HUES48 (cell line): ENCODE measurements at regions not wholly inside any gene's neighbourhood (a gene's known extent, or its start where the extent isn't known, plus 50 kb on each side); places are given as distances from the start of the nearest gene placed in this dataset.

Experiments used
- H3K27ac ChIP-seq: one replicate; pipeline ENCODE4 v1.7.0; 2013; ENCODE audit warnings: low read depth, low read length, inconsistent platforms
- H3K27me3 ChIP-seq: 2 replicates; pipeline ENCODE4 v1.6.1; 2013; ENCODE audit warnings: mild to moderate bottlenecking, low read length; ENCODE audit not compliant: control insufficient read depth, insufficient read depth
- H3K36me3 ChIP-seq: 2 replicates; pipeline ENCODE4 v1.6.1; 2013; ENCODE audit warnings: low read length; ENCODE audit not compliant: control insufficient read depth, insufficient read depth
- H3K4me1 ChIP-seq: 2 replicates; pipeline ENCODE4 v1.6.1; 2013; ENCODE audit warnings: mild to moderate bottlenecking, low read length; ENCODE audit not compliant: control insufficient read depth, insufficient read depth
- H3K4me3 ChIP-seq: 2 replicates; pipeline ENCODE4 v1.5.1; 2013; ENCODE audit warnings: mild to moderate bottlenecking, low read depth, low read length
- H3K9ac ChIP-seq: 2 replicates; pipeline ENCODE4 v1.6.1; 2013; ENCODE audit warnings: mild to moderate bottlenecking, low read depth, low read length, moderate library complexity
- H3K9me3 ChIP-seq: 2 replicates; pipeline ENCODE4 v1.6.1; 2013; ENCODE audit warnings: low read length; ENCODE audit not compliant: control insufficient read depth, insufficient read depth

GRCh38 chr10:106336874-106337273 is 827.6 kb downstream of the SORCS1 start:
- Histone ChIP-seq H3K4me1 (no peaks in the 10 kb centered on the region), H3K27me3 (no peaks in the 10 kb centered on the region), H3K27ac (no peak overlapping the region), H3K4me3 (no peak overlapping the region), H3K9me3 (no peaks in the 10 kb centered on the region), H3K36me3 (no peaks in the 10 kb centered on the region), H3K9ac (no peak overlapping the region)

DNA sequence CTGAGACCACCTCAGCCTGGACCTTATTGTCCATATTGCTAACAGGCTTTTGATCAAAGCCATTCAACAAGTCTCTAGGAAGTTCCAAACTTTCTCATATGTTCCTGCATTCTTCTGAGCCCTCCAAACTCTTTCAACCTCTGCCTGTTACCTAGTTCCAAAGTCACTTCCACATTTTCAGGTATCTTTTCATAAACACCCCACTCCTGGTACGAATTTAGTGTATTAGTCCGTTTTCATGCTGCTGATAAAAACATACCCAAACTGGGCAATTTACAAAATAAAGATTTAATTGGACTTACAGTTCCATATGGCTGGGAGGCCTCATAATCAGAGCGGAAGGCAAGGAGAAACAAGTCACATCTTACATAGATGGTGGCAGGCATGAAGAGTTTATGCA is 836.8 kb downstream of the SORCS1 start:
- Histone ChIP-seq H3K36me3 (no peaks in the 10 kb centered on the region), H3K4me1 (no peaks in the 10 kb centered on the region), H3K27me3 (no peaks in the 10 kb centered on the region), H3K4me3 (no peak overlapping the region), H3K9ac (no peak overlapping the region), H3K9me3 (peaks cover 25% of the 10 kb centered on the region), H3K27ac (no peak overlapping the region)

- no peak overlapping the region for H3K9ac ChIP-seq
- no peaks in the 10 kb centered on the region for H3K4me1 ChIP-seq
- 0 out of 2 replicates have a peak, but pooled peaks cover 4% of the 10 kb centered on the region for H3K9me3 ChIP-seq
- H3K36me3 ChIP-seq: no peaks in the 10 kb centered on the region
- no peak overlapping the region for H3K27ac ChIP-seq
- H3K4me3 ChIP-seq: no peak overlapping the region
- H3K27me3 ChIP-seq: no peaks in the 10 kb centered on the region
Observed at GRCh38 chr10:106320876-106321275, 843.6 kb downstream of the SORCS1 start.

DNA sequence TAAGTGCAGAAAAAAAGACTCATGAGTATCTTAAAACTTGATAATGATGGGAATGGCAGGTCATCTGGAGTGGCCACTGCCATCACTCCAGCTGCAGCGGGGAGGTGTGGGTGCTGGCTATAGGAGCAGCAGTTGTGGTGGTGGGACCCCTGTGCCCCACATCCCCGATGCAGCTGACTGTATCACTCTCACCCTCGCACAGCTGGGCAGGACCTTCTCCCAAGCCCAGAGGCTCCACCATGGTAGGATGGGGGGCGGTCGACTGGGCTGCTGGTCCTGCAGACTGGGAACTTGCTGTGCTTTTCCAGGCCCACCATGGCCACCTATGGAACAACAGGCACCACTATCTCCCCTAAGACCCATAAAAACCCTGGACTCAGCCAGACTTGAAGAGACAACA is 844.4 kb downstream of the SORCS1 start:
- no peaks in the 10 kb centered on the region for H3K9me3 ChIP-seq
- H3K9ac ChIP-seq: no peak overlapping the region
- H3K4me3 ChIP-seq: no peak overlapping the region
- no peaks in the 10 kb centered on the region for H3K27me3 ChIP-seq
- H3K4me1 ChIP-seq: no peaks in the 10 kb centered on the region
- H3K36me3 ChIP-seq: no peaks in the 10 kb centered on the region
- H3K27ac ChIP-seq: no peak overlapping the region

DNA sequence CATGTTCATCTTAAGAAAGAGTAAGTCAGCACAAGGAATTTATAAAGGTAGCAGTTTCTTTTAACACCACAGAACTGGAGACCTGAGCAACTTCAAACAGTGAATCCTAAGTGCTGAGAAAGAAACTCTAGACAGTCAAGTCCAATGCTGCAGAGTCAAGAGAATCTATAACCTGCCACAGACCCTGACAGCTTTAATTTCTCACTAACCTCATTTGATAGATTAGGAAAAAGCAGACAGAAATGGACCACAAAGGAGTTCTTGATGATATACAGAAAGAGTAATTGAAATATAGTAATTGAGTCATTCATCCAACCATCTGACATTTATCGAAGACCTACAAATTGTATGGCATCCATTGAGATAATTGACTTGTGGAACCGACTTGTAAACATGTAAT is 847.0 kb downstream of the SORCS1 start:
- Histone ChIP-seq H3K9ac (no peak overlapping the region), H3K27ac (no peak overlapping the region), H3K36me3 (no peaks in the 10 kb centered on the region), H3K9me3 (no peaks in the 10 kb centered on the region), H3K4me1 (no peaks in the 10 kb centered on the region), H3K27me3 (no peaks in the 10 kb centered on the region), H3K4me3 (no peak overlapping the region)

- Histone ChIP-seq H3K9ac (no peak overlapping the region), H3K4me3 (no peak overlapping the region), H3K9me3 (no peaks in the 10 kb centered on the region), H3K27me3 (no peaks in the 10 kb centered on the region), H3K27ac (no peak overlapping the region), H3K4me1 (peaks cover 11% of the 10 kb centered on the region), H3K36me3 (no peaks in the 10 kb centered on the region)
Observed at GRCh38 chr10:106313041-106313440, 851.5 kb downstream of the SORCS1 start.

- no peaks in the 10 kb centered on the region for H3K36me3 ChIP-seq
- peaks cover 19% of the 10 kb centered on the region for H3K4me1 ChIP-seq
- H3K9me3 ChIP-seq: no peaks in the 10 kb centered on the region
- H3K27me3 ChIP-seq: no peaks in the 10 kb centered on the region
- H3K4me3 ChIP-seq: no peak overlapping the region
- no peak overlapping the region for H3K27ac ChIP-seq
- H3K9ac ChIP-seq: no peak overlapping the region
Observed at GRCh38 chr10:106312087-106312486, 852.4 kb downstream of the SORCS1 start.

GRCh38 chr10:106311590-106311989 is 852.9 kb downstream of the SORCS1 start:
- H3K9ac ChIP-seq: no peak overlapping the region
- H3K36me3 ChIP-seq: no peaks in the 10 kb centered on the region
- H3K9me3 ChIP-seq: no peaks in the 10 kb centered on the region
- H3K27ac ChIP-seq: no peak overlapping the region
- no peak overlapping the region for H3K4me3 ChIP-seq
- peaks cover 19% of the 10 kb centered on the region for H3K4me1 ChIP-seq
- no peaks in the 10 kb centered on the region for H3K27me3 ChIP-seq

DNA sequence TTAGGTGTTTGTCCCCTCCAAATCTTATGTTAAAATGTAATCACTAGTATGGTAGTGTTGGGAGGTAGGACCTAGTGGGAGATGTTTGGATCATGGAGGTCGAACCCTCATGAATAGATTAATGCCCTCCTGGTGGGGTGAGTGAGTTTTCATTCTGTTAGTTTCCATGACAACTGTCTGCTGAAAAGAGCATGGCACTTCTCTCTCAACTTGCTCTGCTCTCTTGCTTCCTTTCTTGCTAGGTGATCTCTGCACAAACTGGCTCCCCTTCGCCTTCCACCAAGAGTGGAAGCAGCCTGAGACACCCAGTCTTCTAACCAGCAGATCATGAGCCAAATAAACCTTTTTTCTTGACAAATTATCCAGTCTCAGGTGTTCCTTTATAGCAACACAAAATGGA is 853.9 kb downstream of the SORCS1 start:
- Histone ChIP-seq H3K36me3 (no peaks in the 10 kb centered on the region), H3K9ac (no peak overlapping the region), H3K27me3 (no peaks in the 10 kb centered on the region), H3K4me3 (no peak overlapping the region), H3K9me3 (no peaks in the 10 kb centered on the region), H3K27ac (peak overlapping the region; percentile 15), H3K4me1 (peaks cover 19% of the 10 kb centered on the region)

DNA sequence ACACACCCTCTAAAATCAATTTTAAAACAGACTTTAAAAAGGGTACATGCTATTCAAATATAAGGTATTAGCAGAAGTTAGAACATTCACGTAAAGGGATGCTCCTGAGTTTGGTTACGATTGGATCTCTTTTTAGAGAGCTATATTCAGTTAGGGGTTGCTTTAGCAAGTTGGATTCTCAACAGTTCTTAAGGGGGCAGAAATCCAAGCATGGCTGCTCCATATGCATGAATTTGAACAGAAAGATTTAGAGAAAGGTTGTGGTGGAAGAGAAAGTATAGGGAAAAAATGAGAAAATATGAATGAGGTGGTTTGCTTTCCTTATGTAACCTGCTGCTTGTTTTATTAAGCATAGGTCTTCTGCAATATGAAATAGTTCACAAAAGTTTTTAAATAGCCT is 855.1 kb downstream of the SORCS1 start:
- Histone ChIP-seq H3K9ac (no peak overlapping the region), H3K27ac (no peak overlapping the region), H3K4me3 (no peak overlapping the region), H3K9me3 (no peaks in the 10 kb centered on the region), H3K27me3 (no peaks in the 10 kb centered on the region), H3K4me1 (peaks cover 19% of the 10 kb centered on the region), H3K36me3 (no peaks in the 10 kb centered on the region)

DNA sequence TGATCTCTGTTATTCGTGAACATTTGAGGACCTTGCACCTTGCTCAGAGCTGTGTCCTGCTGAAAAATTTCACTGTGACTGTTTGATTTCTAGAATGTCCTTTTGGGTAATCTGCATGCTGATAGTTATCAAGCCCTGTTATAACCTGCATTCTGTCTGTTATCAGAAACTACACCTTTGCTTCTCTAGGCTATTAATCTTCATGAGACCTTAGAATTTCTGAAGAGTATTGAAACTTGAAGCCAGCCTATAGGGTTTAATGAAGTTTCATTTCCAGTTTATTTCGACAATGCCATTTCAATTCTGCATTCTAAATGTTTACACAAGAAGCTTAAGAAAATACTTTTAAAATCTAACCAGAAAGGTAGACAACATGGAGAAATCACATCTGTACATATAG is 856.2 kb downstream of the SORCS1 start:
- Histone ChIP-seq H3K9me3 (no peaks in the 10 kb centered on the region), H3K4me1 (peaks cover 19% of the 10 kb centered on the region), H3K9ac (no peak overlapping the region), H3K27me3 (no peaks in the 10 kb centered on the region), H3K4me3 (no peak overlapping the region), H3K36me3 (no peaks in the 10 kb centered on the region), H3K27ac (no peak overlapping the region)

DNA sequence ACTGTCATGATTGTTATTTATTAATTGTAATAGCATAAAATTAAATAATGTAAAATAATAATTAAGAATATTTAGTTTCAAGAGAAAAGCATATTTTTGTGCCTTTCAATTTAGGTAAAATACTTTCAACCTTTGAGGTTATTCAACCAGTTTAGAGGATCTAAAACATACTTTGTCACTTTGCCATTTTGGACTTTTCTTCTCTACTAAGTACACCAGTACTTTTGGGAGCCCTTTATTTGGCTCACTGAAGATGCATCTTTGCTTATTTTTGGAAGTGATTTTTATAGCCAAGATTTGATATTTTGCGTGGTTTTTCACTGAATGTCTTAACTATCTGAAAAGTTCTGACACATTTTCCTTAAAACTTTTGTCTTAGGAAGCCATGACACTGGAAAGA is 860.5 kb downstream of the SORCS1 start:
- H3K4me3 ChIP-seq: no peak overlapping the region
- H3K9ac ChIP-seq: no peak overlapping the region
- peaks cover 11% of the 10 kb centered on the region; the same call in 1 of the 2 replicates for H3K4me1 ChIP-seq
- no peaks in the 10 kb centered on the region for H3K27me3 ChIP-seq
- no peaks in the 10 kb centered on the region for H3K9me3 ChIP-seq
- no peaks in the 10 kb centered on the region for H3K36me3 ChIP-seq
- H3K27ac ChIP-seq: no peak overlapping the region
